Stomach (tissue), 8 donors: ENCODE measurements at regions not wholly inside any gene's neighbourhood (a gene's known extent, or its start where the extent isn't known, plus 50 kb on each side); places are given as distances from the start of the nearest gene placed in this dataset.

Experiments
- DNase-seq, 2 donors: peaks; one replicate each; pipeline versions ENCODE4 v3.0.0 to v3.0.0-alpha.2; 2013 to 2019
- H3K27ac ChIP-seq, 5 donors: fragments of 200-600 bp in 4 of 5; sonication (generic) in 4 of 5; one replicate each; pipeline ENCODE4 v1.5.1; 2013 to 2019; ENCODE audit warnings: mild to moderate bottlenecking in 1 of 5, moderate library complexity in 1 of 5
- H3K27me3 ChIP-seq, 3 donors: fragments of 200-600 bp; sonication (generic); one replicate each; pipeline ENCODE4 v1.5.1; 2017 to 2019; ENCODE audit warnings: mixed run types in 1 of 3
- H3K36me3 ChIP-seq, 4 donors: fragments of 200-600 bp; sonication (generic); 1 replicate in 3 of 4; 2 replicates in 1 of 4; pipeline ENCODE4 v1.5.1; 2016 to 2019
- H3K4me1 ChIP-seq, 4 donors: fragments of 200-600 bp; sonication (generic); one replicate each; pipeline ENCODE4 v1.5.1; 2016 to 2019
- H3K4me3 ChIP-seq, 4 donors: fragments of 200-600 bp; sonication (generic) in 3 of 4; one replicate each; pipeline ENCODE4 v1.5.1; 2016 to 2019; ENCODE audit warnings: mild to moderate bottlenecking in 1 of 4
- H3K9me3 ChIP-seq, 4 donors: fragments of 200-600 bp; sonication (generic); one replicate each; pipeline ENCODE4 v1.5.1; 2016 to 2019
- CTCF ChIP-seq, 7 experiments: fragments of 450-650 bp in 4 of 7; fragments of 200-600 bp in 3 of 7; sonication (generic) in 3 of 7; IDR thresholded peaks; one replicate each; pipeline ENCODE4 v1.5.1; 2016 to 2019; ENCODE audit warnings: antibody characterized with exemption in 7 of 7, control low read depth in 2 of 7, mild to moderate bottlenecking in 1 of 7
- EP300 ChIP-seq: sonication (generic); formaldehyde crosslinking; IDR thresholded peaks from one replicate; pipeline ENCODE4 v1.6.1; 2017; ENCODE audit warnings: antibody characterized with exemption
- POLR2A ChIP-seq, 4 donors: fragments of 450-650 bp; IDR thresholded peaks; one replicate each; pipeline ENCODE4 v1.6.1; 2016; ENCODE audit warnings: antibody characterized with exemption in 4 of 4, control low read depth in 2 of 4, mild to moderate bottlenecking in 1 of 4, moderate library complexity in 1 of 4
- POLR2AphosphoS5 ChIP-seq, 3 donors: sonication (generic); formaldehyde crosslinking; IDR thresholded peaks; one replicate each; pipeline ENCODE4 v1.6.1; 2016; ENCODE audit warnings: antibody characterized with exemption in 3 of 3
- WGBS, 5 donors: extraction: QIAGEN DNeasy Blood & Tissue Kit in 3 of 5; methylation state at CpG; one replicate each; pipeline versions ENCODE4 v1.1.5 to v1.1.7; 2013 to 2018; 5-methylcytosine and 5-hydroxymethylcytosine counted together
- intact Hi-C: fragments of 100-400 bp; cut with DNase I; formaldehyde crosslinking; loops from one replicate; pipeline ENCODE4 v1.15.1; 2023; ENCODE audit warnings: low total_unique reads
- donor health status: healthy with polysubstance abuse.
- donor health status: Bipolar disorder and iron deficiency.
- donor health status: healthy.

- H3K4me1 ChIP-seq = no peaks in the 10 kb centered on the region
- H3K9me3 ChIP-seq = no peaks in the 10 kb centered on the region
- no peak for TF ChIP-seq POLR2AphosphoS5 (IDR thresholded peaks at IDR 0.05)
- TF ChIP-seq EP300 = no peak
- no peak for TF ChIP-seq CTCF (IDR thresholded peaks at IDR 0.05)
- TF ChIP-seq POLR2A (IDR thresholded peaks at IDR 0.05) = no peak
- DNase-seq = no peak
- peaks cover 0 to 5% (median 0%) of the 10 kb centered on the region in 3 donors for H3K27me3 ChIP-seq
- H3K36me3 ChIP-seq = no peaks in the 10 kb centered on the region
- intact Hi-C loops = no loop called here
- H3K27ac ChIP-seq = no peak overlapping the region
- no peak overlapping the region for H3K4me3 ChIP-seq
- WGBS, 5 donors = 76 to 85% (median 79%) methylated on average over 4 of the region's 4 CpGs
Observed at GRCh38 chr2:224133387-224133786, 94.3 kb upstream of the SERPINE2 start.

DNA sequence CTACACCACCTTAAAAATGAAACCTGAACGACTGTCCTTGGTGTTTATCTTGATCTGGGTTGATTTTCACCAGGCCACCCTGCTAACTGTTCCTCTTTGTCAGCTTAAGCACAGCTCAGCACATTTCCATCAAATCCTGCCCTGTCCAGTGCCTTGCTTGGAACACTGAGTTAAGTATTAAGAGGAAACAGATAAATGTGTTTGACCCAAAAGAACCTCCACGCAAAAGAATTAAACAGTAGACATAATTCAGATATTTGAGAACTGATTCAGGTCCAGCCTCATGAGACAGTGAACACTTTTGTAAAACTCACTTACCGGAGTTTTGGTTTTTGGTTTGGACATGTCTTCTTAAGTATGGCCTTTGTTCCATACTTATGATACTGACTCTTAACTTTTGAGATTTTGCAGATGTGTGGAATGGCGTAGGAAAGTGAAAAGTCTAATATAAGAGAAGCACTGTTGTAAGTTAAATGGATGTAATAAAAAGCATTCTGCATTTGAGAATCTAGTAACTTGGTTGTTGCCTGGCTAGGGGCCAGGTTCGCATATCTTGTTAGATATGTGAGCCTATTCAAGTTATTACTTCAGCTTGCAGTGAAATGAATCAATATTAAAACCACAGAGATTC lies 88.9 kb upstream of the SERPINE2 start:
- intact Hi-C loops = no loop called here
- peak in 1 of 2 donors; percentile 61 for DNase-seq

DNA sequence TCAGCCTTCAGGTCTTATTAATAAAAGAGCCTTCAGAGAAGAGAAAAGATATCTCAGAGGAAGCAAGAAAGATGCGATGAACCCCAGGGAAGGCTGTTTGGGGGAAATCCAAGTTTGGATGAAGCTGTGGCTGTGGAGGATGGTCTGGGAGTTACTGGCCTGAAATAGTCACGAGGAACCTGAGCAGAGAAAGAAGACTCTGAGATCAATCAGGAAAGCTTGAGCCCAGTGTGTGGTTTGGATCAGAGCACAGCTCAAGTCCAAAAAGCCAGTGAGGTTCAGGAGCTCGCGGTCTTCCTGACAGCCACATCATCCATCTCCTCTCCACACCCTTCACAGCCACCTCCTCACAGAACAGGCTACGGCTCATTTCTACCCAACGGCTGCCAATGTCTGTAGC lies 87.4 kb upstream of the SERPINE2 start:
- H3K4me1 ChIP-seq = no peaks in the 10 kb centered on the region
- TF ChIP-seq CTCF (IDR thresholded peaks at IDR 0.05) (no peak), POLR2AphosphoS5 (IDR thresholded peaks at IDR 0.05) (no peak), POLR2A (IDR thresholded peaks at IDR 0.05) (no peak), EP300 (no peak)
- WGBS, 5 donors = 66 to 84% (median 76%) methylated on average over 6 of the region's 6 CpGs
- no peak for DNase-seq
- H3K36me3 ChIP-seq = no peaks in the 10 kb centered on the region
- no peak overlapping the region for H3K27ac ChIP-seq
- intact Hi-C loops = no loop called here
- H3K4me3 ChIP-seq = no peak overlapping the region
- no peaks in the 10 kb centered on the region for H3K9me3 ChIP-seq
- no peaks in the 10 kb centered on the region for H3K27me3 ChIP-seq

More for the DNA sequence above, 88.9 kb upstream of the SERPINE2 start:
- no peaks in the 10 kb centered on the region for H3K4me1 ChIP-seq
- no peaks in the 10 kb centered on the region for H3K9me3 ChIP-seq
- TF ChIP-seq CTCF (IDR thresholded peaks at IDR 0.05) (no peak), POLR2A (IDR thresholded peaks at IDR 0.05) (no peak), EP300 (no peak), POLR2AphosphoS5 (IDR thresholded peaks at IDR 0.05) (no peak)
- no peak overlapping the region for H3K27ac ChIP-seq
- 28 to 41% (median 39%) methylated on average over 5 of the region's 5 CpGs for WGBS, 5 donors
- H3K36me3 ChIP-seq = no peaks in the 10 kb centered on the region
- H3K4me3 ChIP-seq = no peak overlapping the region
- H3K27me3 ChIP-seq = no peaks in the 10 kb centered on the region

- H3K4me3 ChIP-seq = no peak overlapping the region
- WGBS, 5 donors = 44 to 62% (median 50%) methylated on average over 5 of the region's 5 CpGs
- DNase-seq = peak in 1 of 2 donors; percentile 26
- H3K27me3 ChIP-seq = no peaks in the 10 kb centered on the region
- H3K27ac ChIP-seq = no peak overlapping the region
- no peak for TF ChIP-seq POLR2AphosphoS5 (IDR thresholded peaks at IDR 0.05)
- no peak for TF ChIP-seq CTCF (IDR thresholded peaks at IDR 0.05)
- no peak for TF ChIP-seq EP300
- TF ChIP-seq POLR2A (IDR thresholded peaks at IDR 0.05) = no peak
- intact Hi-C loops = no loop called here
- no peaks in the 10 kb centered on the region for H3K36me3 ChIP-seq
- H3K4me1 ChIP-seq = no peaks in the 10 kb centered on the region
- H3K9me3 ChIP-seq = no peaks in the 10 kb centered on the region
Observed at GRCh38 chr2:224126003-224126402, 86.9 kb upstream of the SERPINE2 start.
